NCI-H2227 (cell line): ENCODE measurements at regions not wholly inside any gene's neighbourhood (a gene's known extent, or its start where the extent isn't known, plus 50 kb on each side); places are given as distances from the start of the nearest gene placed in this dataset.

Source experiments
- DNase-seq: peaks from one replicate; lab custom pipeline; 2025; ENCODE audit not compliant: unreplicated experiment; lab: John Stamatoyannopoulos, UW

- DNase-seq, result no peak
Measured at GRCh38 chr3:96007650-96008195, 806.7 kb upstream of the EPHA6 start.

GRCh38 chr3:96012939-96013338 lies 801.5 kb upstream of the EPHA6 start:
- no peak for DNase-seq

GRCh38 chr3:96017556-96017955 lies 796.8 kb upstream of the EPHA6 start:
- DNase-seq, result no peak

GRCh38 chr3:96022676-96023075 lies 791.7 kb upstream of the EPHA6 start:
- DNase-seq, result no peak

GRCh38 chr3:96027718-96028117 lies 786.7 kb upstream of the EPHA6 start:
- DNase-seq, result no peak

- DNase-seq, result no peak
Measured at GRCh38 chr3:96039632-96040031, 774.8 kb upstream of the EPHA6 start.

- no peak for DNase-seq
Measured at GRCh38 chr3:96059301-96059700, 755.1 kb upstream of the EPHA6 start.

- DNase-seq, result no peak
Measured at GRCh38 chr3:96069065-96069464, 745.3 kb upstream of the EPHA6 start.

GRCh38 chr3:96070678-96071077 lies 743.7 kb upstream of the EPHA6 start:
- DNase-seq, result no peak

- no peak for DNase-seq
Measured at GRCh38 chr3:96071097-96071496, 743.3 kb upstream of the EPHA6 start.

GRCh38 chr3:96072226-96072625 lies 742.2 kb upstream of the EPHA6 start:
- no peak for DNase-seq

- DNase-seq, result no peak
Measured at GRCh38 chr3:96083610-96084009, 730.8 kb upstream of the EPHA6 start.

GRCh38 chr3:96086018-96086417 lies 728.4 kb upstream of the EPHA6 start:
- no peak for DNase-seq

GRCh38 chr3:96101006-96101560 lies 713.3 kb upstream of the EPHA6 start:
- no peak for DNase-seq

- no peak for DNase-seq
Measured at GRCh38 chr3:96106701-96107100, 707.7 kb upstream of the EPHA6 start.
